Gastroesophageal sphincter (tissue), 3 donors: ENCODE measurements at regions not wholly inside any gene's neighbourhood (a gene's known extent, or its start where the extent isn't known, plus 50 kb on each side); places are given as distances from the start of the nearest gene placed in this dataset.
"Not testable (repeated sequence)": the region's sequence is repeated elsewhere in the genome, so short reads cannot be mapped to it uniquely, and the experiment has no call there.

ENCODE experiments used
- EP300 ChIP-seq: sonication (generic); formaldehyde crosslinking; IDR thresholded peaks from one replicate; pipeline ENCODE4 v1.6.1; 2017; ENCODE audit warnings: antibody characterized with exemption, mild to moderate bottlenecking
- POLR2A ChIP-seq, 2 donors: fragments of 450-650 bp; IDR thresholded peaks; one replicate each; pipeline ENCODE4 v1.6.1; 2017; ENCODE audit warnings: antibody characterized with exemption in 2 of 2, mild to moderate bottlenecking in 2 of 2, moderate library complexity in 1 of 2
- POLR2AphosphoS5 ChIP-seq: sonication (generic); formaldehyde crosslinking; IDR thresholded peaks from one replicate; pipeline ENCODE4 v1.6.1; 2017; ENCODE audit warnings: antibody characterized with exemption
- TF ChIP-seq, protein P1 (sequence below), 4 experiments: fragments of 200-600 bp in 2 of 4; fragments of 450-650 bp in 2 of 4; sonication (generic) in 1 of 4; IDR thresholded peaks; one replicate each; pipeline ENCODE4 v1.5.1; 2017 to 2019; ENCODE audit warnings: antibody characterized with exemption in 4 of 4, mild to moderate bottlenecking in 2 of 4, moderate library complexity in 2 of 4

DNA sequence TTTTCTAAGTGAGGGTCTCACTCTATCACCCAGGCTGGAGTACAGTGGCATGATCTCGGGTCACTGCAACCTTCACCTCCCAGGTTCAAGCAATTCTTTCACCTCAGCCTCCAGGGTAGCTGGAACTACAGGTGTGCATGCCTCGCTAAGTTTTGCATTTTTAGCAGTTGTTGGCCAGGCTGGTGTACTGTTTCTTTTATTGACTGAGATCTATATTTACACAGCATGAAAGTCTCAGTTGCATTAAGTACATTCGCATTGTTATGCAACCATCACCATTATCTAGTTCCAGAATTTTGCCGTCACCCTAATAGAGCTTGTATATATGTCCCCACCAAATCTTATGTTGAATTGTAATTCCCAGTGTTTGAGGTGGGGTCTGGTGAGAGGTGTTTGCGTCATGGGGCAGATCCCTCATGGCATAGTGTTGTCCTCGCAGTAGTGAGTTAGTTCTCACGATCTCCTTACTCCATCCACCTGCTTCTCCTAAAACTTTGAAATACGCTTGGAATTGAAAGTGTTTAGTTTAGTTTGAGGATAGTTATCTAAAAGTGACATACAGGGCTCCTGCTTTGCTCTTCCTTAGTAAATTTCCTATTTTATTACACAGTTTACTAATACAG is 101.3 kb downstream of the SYT15B start:
- TF ChIP-seq, protein P1, sequence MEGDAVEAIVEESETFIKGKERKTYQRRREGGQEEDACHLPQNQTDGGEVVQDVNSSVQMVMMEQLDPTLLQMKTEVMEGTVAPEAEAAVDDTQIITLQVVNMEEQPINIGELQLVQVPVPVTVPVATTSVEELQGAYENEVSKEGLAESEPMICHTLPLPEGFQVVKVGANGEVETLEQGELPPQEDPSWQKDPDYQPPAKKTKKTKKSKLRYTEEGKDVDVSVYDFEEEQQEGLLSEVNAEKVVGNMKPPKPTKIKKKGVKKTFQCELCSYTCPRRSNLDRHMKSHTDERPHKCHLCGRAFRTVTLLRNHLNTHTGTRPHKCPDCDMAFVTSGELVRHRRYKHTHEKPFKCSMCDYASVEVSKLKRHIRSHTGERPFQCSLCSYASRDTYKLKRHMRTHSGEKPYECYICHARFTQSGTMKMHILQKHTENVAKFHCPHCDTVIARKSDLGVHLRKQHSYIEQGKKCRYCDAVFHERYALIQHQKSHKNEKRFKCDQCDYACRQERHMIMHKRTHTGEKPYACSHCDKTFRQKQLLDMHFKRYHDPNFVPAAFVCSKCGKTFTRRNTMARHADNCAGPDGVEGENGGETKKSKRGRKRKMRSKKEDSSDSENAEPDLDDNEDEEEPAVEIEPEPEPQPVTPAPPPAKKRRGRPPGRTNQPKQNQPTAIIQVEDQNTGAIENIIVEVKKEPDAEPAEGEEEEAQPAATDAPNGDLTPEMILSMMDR (IDR thresholded peaks at IDR 0.05): not testable (repeated sequence)
- not testable (repeated sequence) for TF ChIP-seq POLR2AphosphoS5; POLR2A (IDR thresholded peaks at IDR 0.05); EP300
